Fibroblast of lung (primary cell): ENCODE measurements at regions not wholly inside any gene's neighbourhood (a gene's known extent, or its start where the extent isn't known, plus 50 kb on each side); places are given as distances from the start of the nearest gene placed in this dataset.

ENCODE experiments used
- EZH2 ChIP-seq: IDR thresholded peaks from 2 replicates; pipeline ENCODE4 v1.5.1; 2012; ENCODE audit warnings: low read length, control low read depth, mild to moderate bottlenecking; ENCODE audit errors: missing control alignments
- TF ChIP-seq, protein P1 (sequence below), 2 donors: IDR thresholded peaks in 1 of 2; conservative IDR thresholded peaks in 1 of 2; 1 replicate in 1 of 2; 2 replicates in 1 of 2; pipeline ENCODE4 v1.5.1; 2011 to 2012; ENCODE audit warnings: low read length in 2 of 2, control low read depth in 1 of 2, inconsistent platforms in 1 of 2, low read depth in 1 of 2, mild to moderate bottlenecking in 1 of 2

DNA sequence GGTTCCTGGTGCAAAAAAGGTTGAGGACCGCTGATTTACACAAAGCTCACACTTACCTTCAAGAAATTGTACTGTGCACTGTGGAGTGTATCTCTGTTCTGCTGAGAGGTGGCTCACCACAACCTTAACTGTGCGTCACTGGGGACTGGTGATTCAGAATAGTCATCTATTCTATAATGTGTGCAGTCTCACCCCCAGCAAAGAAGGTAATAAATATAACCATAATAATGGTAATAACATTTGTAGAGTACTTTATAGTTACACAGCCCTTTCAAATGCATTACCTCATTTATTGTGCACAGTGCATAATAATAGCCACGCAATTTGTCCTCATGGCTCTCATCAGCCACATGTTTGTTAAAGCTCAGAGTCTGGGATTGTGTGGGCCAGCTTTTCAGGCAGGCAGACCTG lies 59.4 kb upstream of the DUSP10 start:
- TF ChIP-seq, protein P1, sequence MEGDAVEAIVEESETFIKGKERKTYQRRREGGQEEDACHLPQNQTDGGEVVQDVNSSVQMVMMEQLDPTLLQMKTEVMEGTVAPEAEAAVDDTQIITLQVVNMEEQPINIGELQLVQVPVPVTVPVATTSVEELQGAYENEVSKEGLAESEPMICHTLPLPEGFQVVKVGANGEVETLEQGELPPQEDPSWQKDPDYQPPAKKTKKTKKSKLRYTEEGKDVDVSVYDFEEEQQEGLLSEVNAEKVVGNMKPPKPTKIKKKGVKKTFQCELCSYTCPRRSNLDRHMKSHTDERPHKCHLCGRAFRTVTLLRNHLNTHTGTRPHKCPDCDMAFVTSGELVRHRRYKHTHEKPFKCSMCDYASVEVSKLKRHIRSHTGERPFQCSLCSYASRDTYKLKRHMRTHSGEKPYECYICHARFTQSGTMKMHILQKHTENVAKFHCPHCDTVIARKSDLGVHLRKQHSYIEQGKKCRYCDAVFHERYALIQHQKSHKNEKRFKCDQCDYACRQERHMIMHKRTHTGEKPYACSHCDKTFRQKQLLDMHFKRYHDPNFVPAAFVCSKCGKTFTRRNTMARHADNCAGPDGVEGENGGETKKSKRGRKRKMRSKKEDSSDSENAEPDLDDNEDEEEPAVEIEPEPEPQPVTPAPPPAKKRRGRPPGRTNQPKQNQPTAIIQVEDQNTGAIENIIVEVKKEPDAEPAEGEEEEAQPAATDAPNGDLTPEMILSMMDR (conservative IDR thresholded peaks at IDR 0.05 in 1 of 2, IDR thresholded peaks at IDR 0.05 in 1 of 2; ENCODE audit: low read depth in 1 of 2, low read length in 2 of 2): no peak
- TF ChIP-seq EZH2: no peak
